ENCODE measurements at regions not wholly inside any gene's neighbourhood (a gene's known extent, or its start where the extent isn't known, plus 50 kb on each side); places are given as distances from the start of the nearest gene placed in this dataset.

- TF ChIP-seq CTCF (conservative IDR thresholded peaks at IDR 0.05; ENCODE audit: low read depth, low read length) (peak; percentile 32; the same call in 1 of the 2 replicates), EZH2phosphoT487 (IDR thresholded peaks at IDR 0.05; ENCODE audit: borderline replicate concordance, low read length) (no peak), EZH2 (IDR thresholded peaks at IDR 0.05; ENCODE audit: low read length, unreplicated experiment) (no peak)
These were observed 112.0 kb upstream of the RAP1B start for GRCh38 chr12:68498736-68499135.
